ENCODE measurements at regions not wholly inside any gene's neighbourhood (a gene's known extent, or its start where the extent isn't known, plus 50 kb on each side); places are given as distances from the start of the nearest gene placed in this dataset.

- H3K27me3 Mint-ChIP-seq, result no peaks in the 10 kb centered on the region
- H3K4me3 Mint-ChIP-seq, result no peak overlapping the region
- no peaks in the 10 kb centered on the region for H3K4me1 Mint-ChIP-seq
- no peaks in the 10 kb centered on the region for H3K36me3 Mint-ChIP-seq (ENCODE audit: low read depth)
- H3K27ac Mint-ChIP-seq, result no peak overlapping the region
- H3K9me3 Mint-ChIP-seq, result peaks cover 3% of the 10 kb centered on the region
- ATAC-seq (replicated peaks), result no peak
Measured at GRCh38 chr4:178311997-178312396, 869.8 kb upstream of the AGA start.

- Mint-ChIP-seq H3K9me3 (no peaks in the 10 kb centered on the region), H3K4me1 (no peaks in the 10 kb centered on the region), H3K27me3 (no peaks in the 10 kb centered on the region), H3K36me3 (ENCODE audit: low read depth) (no peaks in the 10 kb centered on the region), H3K27ac (no peak overlapping the region), H3K4me3 (no peak overlapping the region)
- ATAC-seq (replicated peaks), result no peak
Measured at GRCh38 chr4:178314287-178314686, 872.0 kb upstream of the AGA start.

GRCh38 chr4:178316211-178316610 lies 874.0 kb upstream of the AGA start:
- Mint-ChIP-seq H3K9me3 (no peaks in the 10 kb centered on the region), H3K36me3 (ENCODE audit: low read depth) (no peaks in the 10 kb centered on the region), H3K4me1 (no peaks in the 10 kb centered on the region), H3K27me3 (no peaks in the 10 kb centered on the region), H3K27ac (no peak overlapping the region), H3K4me3 (no peak overlapping the region)
- ATAC-seq (replicated peaks), result no peak

DNA sequence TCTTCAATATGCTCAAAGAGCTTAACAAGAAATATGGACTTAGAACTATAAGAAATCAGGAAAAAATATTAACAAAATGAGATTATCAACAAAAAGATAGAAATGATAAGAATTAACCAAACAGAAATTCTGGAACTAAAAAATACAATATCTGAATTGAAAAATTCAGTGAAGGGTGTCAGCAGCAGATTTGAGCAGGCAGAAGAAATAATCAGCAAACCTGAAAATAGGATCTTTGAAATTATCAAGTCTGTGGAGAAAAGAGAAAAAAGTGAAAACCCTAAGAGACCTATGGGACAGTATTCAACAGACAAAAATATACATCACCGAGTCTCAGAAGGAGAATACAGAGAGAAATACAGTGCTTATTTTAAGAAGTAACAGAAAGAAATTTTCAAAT lies 877.8 kb upstream of the AGA start:
- H3K4me3 Mint-ChIP-seq, result no peak overlapping the region
- H3K27ac Mint-ChIP-seq, result no peak overlapping the region
- no peaks in the 10 kb centered on the region for H3K4me1 Mint-ChIP-seq
- no peak for ATAC-seq (replicated peaks)
- H3K27me3 Mint-ChIP-seq, result no peaks in the 10 kb centered on the region
- H3K9me3 Mint-ChIP-seq, result no peaks in the 10 kb centered on the region
- no peaks in the 10 kb centered on the region for H3K36me3 Mint-ChIP-seq (ENCODE audit: low read depth)

DNA sequence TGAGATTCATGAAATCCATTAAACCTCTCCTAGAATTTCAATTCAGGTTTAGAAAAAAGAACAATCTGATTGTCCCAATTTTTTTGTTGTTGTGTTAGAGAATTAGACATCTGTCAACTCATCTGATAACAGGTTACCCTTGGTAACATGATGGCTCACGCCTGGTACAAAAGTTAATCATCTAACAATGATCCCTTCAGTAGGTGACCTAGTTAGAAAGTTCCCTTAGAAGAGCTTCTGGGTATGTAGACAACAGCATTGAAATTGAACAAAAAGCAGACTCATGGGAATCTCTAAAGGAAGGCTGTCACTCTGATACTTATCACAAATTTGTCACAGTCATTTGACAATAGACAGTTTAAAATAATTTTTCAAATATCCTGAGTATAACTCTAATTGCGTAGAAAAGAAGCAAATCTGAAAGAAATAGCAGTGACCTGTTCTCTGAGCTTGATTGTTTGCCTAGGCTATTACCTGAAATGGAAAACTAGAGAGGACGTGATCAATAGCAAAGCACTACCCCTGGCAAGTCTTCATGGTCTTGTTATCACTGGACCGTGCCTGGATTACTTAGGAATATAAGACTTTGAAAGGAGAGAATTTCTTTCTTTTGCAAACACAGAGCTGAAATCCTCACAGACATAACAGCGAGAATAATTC lies 880.4 kb upstream of the AGA start:
- H3K9me3 Mint-ChIP-seq, result peaks cover 4% of the 10 kb centered on the region
- no peak overlapping the region for H3K27ac Mint-ChIP-seq
- no peaks in the 10 kb centered on the region for H3K27me3 Mint-ChIP-seq
- no peak for ATAC-seq (replicated peaks)
- H3K4me1 Mint-ChIP-seq, result no peaks in the 10 kb centered on the region
- no peak overlapping the region for H3K4me3 Mint-ChIP-seq
- no peaks in the 10 kb centered on the region for H3K36me3 Mint-ChIP-seq (ENCODE audit: low read depth)

DNA sequence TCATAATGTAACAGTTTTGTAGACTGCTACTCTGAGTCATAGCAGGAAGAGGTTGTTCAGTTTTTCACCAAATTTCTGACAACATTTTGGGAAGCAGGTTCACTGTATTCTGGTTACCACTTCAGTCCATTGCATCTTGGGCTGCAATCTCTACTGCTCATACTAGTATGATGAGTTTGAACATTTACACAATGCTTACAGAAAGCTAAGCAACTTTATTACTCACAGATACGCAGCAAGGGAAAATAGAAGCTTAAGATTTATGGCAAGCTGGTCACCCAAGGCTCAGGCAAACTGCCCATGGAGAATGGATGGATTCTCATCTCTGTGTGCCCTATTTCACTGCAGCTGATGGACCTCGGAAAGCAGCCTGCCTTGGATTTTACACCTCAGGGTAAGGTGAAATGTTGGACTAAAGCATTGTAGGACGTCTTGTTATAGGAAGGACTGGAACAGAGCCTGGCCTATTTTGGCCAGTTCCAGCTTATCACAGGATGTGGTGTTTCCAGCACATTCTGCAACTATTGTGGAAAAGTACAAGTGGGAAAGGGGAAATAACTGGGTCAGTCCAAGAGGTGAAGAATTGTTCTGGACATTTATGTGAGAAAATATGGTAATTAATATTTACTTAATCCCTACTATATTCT lies 887.1 kb upstream of the AGA start:
- Mint-ChIP-seq H3K36me3 (ENCODE audit: low read depth) (no peaks in the 10 kb centered on the region), H3K27me3 (no peaks in the 10 kb centered on the region), H3K27ac (no peak overlapping the region), H3K4me3 (no peak overlapping the region), H3K9me3 (peaks cover 8% of the 10 kb centered on the region), H3K4me1 (no peaks in the 10 kb centered on the region)
- no peak for ATAC-seq (replicated peaks)

DNA sequence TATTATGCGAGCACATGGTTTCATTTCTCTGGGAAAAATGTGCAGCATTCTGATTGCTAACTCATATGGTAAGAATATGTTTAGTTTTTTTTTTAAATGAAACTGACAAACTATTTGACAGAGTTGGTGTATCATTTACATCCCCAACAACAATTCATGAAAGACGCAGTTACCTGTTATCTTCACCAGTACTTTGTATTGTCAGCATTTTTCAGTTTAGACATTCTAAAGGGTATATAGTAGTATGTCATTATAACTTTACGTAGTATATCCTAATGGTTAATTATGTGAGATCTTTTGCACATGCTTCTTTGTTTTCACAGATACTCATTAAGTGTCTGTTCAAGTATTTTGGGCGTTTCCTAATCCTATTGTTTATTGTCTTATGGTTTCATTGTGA lies 891.1 kb upstream of the AGA start:
- Mint-ChIP-seq H3K9me3 (no peaks in the 10 kb centered on the region), H3K27ac (no peak overlapping the region), H3K27me3 (no peaks in the 10 kb centered on the region), H3K36me3 (ENCODE audit: low read depth) (no peaks in the 10 kb centered on the region), H3K4me1 (no peaks in the 10 kb centered on the region), H3K4me3 (no peak overlapping the region)
- no peak for ATAC-seq (replicated peaks)

- Mint-ChIP-seq H3K36me3 (ENCODE audit: low read depth) (no peaks in the 10 kb centered on the region), H3K4me3 (no peak overlapping the region), H3K27ac (no peak overlapping the region), H3K27me3 (no peaks in the 10 kb centered on the region), H3K9me3 (no peaks in the 10 kb centered on the region), H3K4me1 (no peaks in the 10 kb centered on the region)
- ATAC-seq (replicated peaks), result no peak
Measured at GRCh38 chr4:178339769-178340168, 897.5 kb upstream of the AGA start.

GRCh38 chr4:178340468-178340867 lies 898.2 kb upstream of the AGA start:
- no peak overlapping the region for H3K27ac Mint-ChIP-seq
- no peaks in the 10 kb centered on the region for H3K9me3 Mint-ChIP-seq
- no peak for ATAC-seq (replicated peaks)
- H3K36me3 Mint-ChIP-seq (ENCODE audit: low read depth), result no peaks in the 10 kb centered on the region
- no peak overlapping the region for H3K4me3 Mint-ChIP-seq
- no peaks in the 10 kb centered on the region for H3K27me3 Mint-ChIP-seq
- H3K4me1 Mint-ChIP-seq, result no peaks in the 10 kb centered on the region

DNA sequence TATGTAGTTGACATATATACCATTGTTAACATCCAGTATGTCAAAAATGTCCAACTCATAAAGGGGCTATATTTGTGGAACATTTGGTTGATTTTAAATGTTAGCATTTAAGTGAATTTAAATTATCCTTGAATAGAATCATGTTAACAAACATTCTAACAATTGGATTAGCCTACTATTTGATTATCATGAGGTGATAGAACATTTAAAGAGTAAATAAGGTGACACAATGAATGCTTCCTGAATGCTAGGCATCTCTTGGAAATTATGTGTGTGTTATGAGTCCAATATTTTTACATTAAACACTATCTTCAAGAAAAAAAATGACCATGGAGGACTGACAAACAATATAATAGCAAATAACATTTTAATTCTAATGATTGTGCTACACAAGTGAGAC lies 901.9 kb upstream of the AGA start:
- Mint-ChIP-seq H3K4me3 (no peak overlapping the region), H3K36me3 (ENCODE audit: low read depth) (no peaks in the 10 kb centered on the region), H3K4me1 (no peaks in the 10 kb centered on the region), H3K27me3 (no peaks in the 10 kb centered on the region), H3K27ac (no peak overlapping the region), H3K9me3 (no peaks in the 10 kb centered on the region)
- ATAC-seq (replicated peaks), result no peak

GRCh38 chr4:178347111-178347510 lies 904.9 kb upstream of the AGA start:
- no peaks in the 10 kb centered on the region for H3K9me3 Mint-ChIP-seq
- H3K4me3 Mint-ChIP-seq, result no peak overlapping the region
- no peaks in the 10 kb centered on the region for H3K27me3 Mint-ChIP-seq
- H3K4me1 Mint-ChIP-seq, result no peaks in the 10 kb centered on the region
- H3K27ac Mint-ChIP-seq, result no peak overlapping the region
- H3K36me3 Mint-ChIP-seq (ENCODE audit: low read depth), result no peaks in the 10 kb centered on the region
- no peak for ATAC-seq (replicated peaks)

DNA sequence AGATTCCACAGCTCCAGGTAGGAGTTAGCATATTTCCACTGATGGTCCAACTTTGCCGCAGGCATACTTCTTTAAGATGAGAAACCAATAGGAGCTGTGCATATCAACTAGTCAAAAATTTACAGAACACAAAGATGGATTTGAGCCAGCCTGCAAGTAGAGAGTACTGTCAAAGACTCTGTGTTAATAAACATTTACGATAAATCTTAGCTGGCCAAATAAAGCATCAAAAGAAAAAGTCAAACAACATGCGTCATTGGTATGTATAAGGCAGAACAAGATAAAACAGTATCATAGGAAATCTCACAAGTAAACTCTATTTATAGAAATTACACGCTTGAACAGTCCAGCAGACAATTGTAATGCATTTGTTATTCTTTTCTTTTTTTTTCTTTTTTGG lies 907.4 kb upstream of the AGA start:
- no peak for ATAC-seq (replicated peaks)
- no peak overlapping the region for H3K27ac Mint-ChIP-seq
- H3K4me3 Mint-ChIP-seq, result no peak overlapping the region

DNA sequence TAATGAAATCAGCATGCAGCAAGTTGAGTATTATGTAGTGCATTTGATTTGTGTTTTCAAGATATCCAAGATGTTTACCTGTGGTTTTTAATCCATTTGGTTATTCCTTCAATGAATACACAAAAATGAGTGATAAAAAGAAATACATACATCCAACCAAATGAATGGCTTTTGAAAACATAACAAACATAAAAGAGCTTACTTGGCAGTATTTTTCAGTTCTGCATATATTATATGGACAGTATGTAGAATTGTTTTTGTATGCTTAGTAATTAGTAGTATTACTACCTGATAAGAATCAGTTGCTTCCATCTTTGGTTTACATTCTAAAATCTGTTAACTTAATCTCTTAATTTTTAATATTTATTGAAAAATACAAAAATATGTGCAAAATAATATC lies 908.9 kb upstream of the AGA start:
- Mint-ChIP-seq H3K27me3 (no peaks in the 10 kb centered on the region), H3K4me1 (no peaks in the 10 kb centered on the region), H3K36me3 (ENCODE audit: low read depth) (no peaks in the 10 kb centered on the region), H3K27ac (no peak overlapping the region), H3K9me3 (peaks cover 9% of the 10 kb centered on the region), H3K4me3 (no peak overlapping the region)
- no peak for ATAC-seq (replicated peaks)

More for the DNA sequence above, 907.4 kb upstream of the AGA start:
- Mint-ChIP-seq H3K4me1 (no peaks in the 10 kb centered on the region), H3K27me3 (no peaks in the 10 kb centered on the region), H3K36me3 (ENCODE audit: low read depth) (no peaks in the 10 kb centered on the region), H3K9me3 (peaks cover 8% of the 10 kb centered on the region)

DNA sequence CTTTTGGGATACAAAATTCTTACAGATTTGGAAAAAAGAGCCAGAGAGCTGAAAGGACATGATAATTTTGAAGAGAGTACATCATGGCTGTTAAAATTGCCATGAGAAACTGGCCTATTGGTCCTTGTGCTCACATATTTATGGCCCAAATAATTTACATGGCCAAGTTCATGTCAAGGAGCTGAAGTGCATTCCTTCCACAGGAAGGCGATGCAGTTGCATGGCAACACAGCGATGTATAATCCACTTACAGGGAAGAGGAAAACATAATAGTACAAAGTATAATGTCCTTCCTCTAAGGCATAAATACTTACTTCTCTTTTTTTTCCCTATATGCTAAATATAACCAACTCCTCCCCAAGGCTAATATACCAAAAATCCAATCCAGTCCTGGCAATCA lies 914.5 kb upstream of the AGA start:
- Mint-ChIP-seq H3K27me3 (no peaks in the 10 kb centered on the region), H3K4me1 (no peaks in the 10 kb centered on the region), H3K36me3 (ENCODE audit: low read depth) (no peaks in the 10 kb centered on the region), H3K27ac (no peak overlapping the region), H3K4me3 (no peak overlapping the region), H3K9me3 (peaks cover 18% of the 10 kb centered on the region)
- ATAC-seq (replicated peaks), result no peak

- no peaks in the 10 kb centered on the region for H3K27me3 Mint-ChIP-seq
- H3K36me3 Mint-ChIP-seq (ENCODE audit: low read depth), result no peaks in the 10 kb centered on the region
- H3K27ac Mint-ChIP-seq, result no peak overlapping the region
- no peaks in the 10 kb centered on the region for H3K4me1 Mint-ChIP-seq
- no peak for ATAC-seq (replicated peaks)
- peaks cover 4% of the 10 kb centered on the region for H3K9me3 Mint-ChIP-seq
- H3K4me3 Mint-ChIP-seq, result no peak overlapping the region
Measured at GRCh38 chr4:178385481-178385880, 943.2 kb upstream of the AGA start.

GRCh38 chr4:178387756-178388155 lies 945.5 kb upstream of the AGA start:
- no peak overlapping the region for H3K4me3 Mint-ChIP-seq
- H3K4me1 Mint-ChIP-seq, result no peaks in the 10 kb centered on the region
- no peak overlapping the region for H3K27ac Mint-ChIP-seq
- H3K9me3 Mint-ChIP-seq, result peaks cover 4% of the 10 kb centered on the region
- ATAC-seq (replicated peaks), result no peak
- H3K36me3 Mint-ChIP-seq (ENCODE audit: low read depth), result no peaks in the 10 kb centered on the region
- no peaks in the 10 kb centered on the region for H3K27me3 Mint-ChIP-seq
